Lung (tissue), 11 donors: ENCODE measurements at regions not wholly inside any gene's neighbourhood (a gene's known extent, or its start where the extent isn't known, plus 50 kb on each side); places are given as distances from the start of the nearest gene placed in this dataset.

Experiments
- ATAC-seq: fragments of 200-7000 bp; cut with Tn5 transposase; one replicate; pipeline ENCODE4 v1.9.1; 2020; ENCODE audit warnings: moderate number of reproducible peaks; ENCODE audit not compliant: insufficient read depth, low FRiP score
- DNase-seq, 3 donors: peaks; one replicate each; pipeline ENCODE4 v3.0.0-alpha.2; 2013 to 2017
- H3K27ac ChIP-seq, 2 donors: one replicate each; pipeline ENCODE4 v1.5.1; 2013; ENCODE audit warnings: mild to moderate bottlenecking in 2 of 2, moderate library complexity in 2 of 2, control low read depth in 1 of 2, inconsistent platforms in 1 of 2, low read depth in 1 of 2, low read length in 1 of 2
- H3K27me3 ChIP-seq, 3 donors: one replicate each; pipeline ENCODE4 v1.5.1; 2013; ENCODE audit warnings: low read length in 2 of 3; ENCODE audit not compliant: control insufficient read depth in 3 of 3, insufficient read depth in 3 of 3
- H3K36me3 ChIP-seq, 4 donors: one replicate each; pipeline ENCODE4 v1.5.1; 2013; ENCODE audit warnings: low read length in 4 of 4, mild to moderate bottlenecking in 1 of 4, moderate library complexity in 1 of 4; ENCODE audit not compliant: control insufficient read depth in 4 of 4, insufficient read depth in 4 of 4
- H3K4me1 ChIP-seq, 5 donors: one replicate each; pipeline ENCODE4 v1.5.1; 2013; ENCODE audit warnings: low read length in 5 of 5, mild to moderate bottlenecking in 2 of 5, moderate library complexity in 1 of 5; ENCODE audit not compliant: control insufficient read depth in 5 of 5, insufficient read depth in 5 of 5
- H3K4me3 ChIP-seq: one replicate; pipeline ENCODE4 v1.5.1; 2013; ENCODE audit warnings: mild to moderate bottlenecking, control low read depth, moderate library complexity
- H3K9ac ChIP-seq, 2 donors: one replicate each; pipeline ENCODE4 v1.5.1; 2013; ENCODE audit warnings: low read length in 2 of 2, control low read depth in 1 of 2; ENCODE audit not compliant: insufficient read depth in 1 of 2
- H3K9me3 ChIP-seq, 4 donors: one replicate each; pipeline ENCODE4 v1.5.1; 2013; ENCODE audit warnings: low read length in 3 of 4, mild to moderate bottlenecking in 1 of 4, moderate library complexity in 1 of 4; ENCODE audit not compliant: control insufficient read depth in 4 of 4, insufficient read depth in 3 of 4
- WGBS, 2 donors: extraction: QIAGEN DNeasy Blood & Tissue Kit; methylation state at CpG; one replicate each; pipeline ENCODE4 v1.1.7; 2013; 5-methylcytosine and 5-hydroxymethylcytosine counted together
- TF ChIP-seq, protein P1 (sequence below): IDR thresholded peaks from 2 replicates; pipeline ENCODE4 v1.5.1; 2012; ENCODE audit warnings: mild to moderate bottlenecking; ENCODE audit errors: control extremely low read depth, extremely low read depth
- donor health status: control.
- donor health status: control.
- donor health status: Bipolar disorder and iron deficiency.
- donor health status: healthy.
- donor health status: DM: yes; HTN: yes; CAD: no.

DNA sequence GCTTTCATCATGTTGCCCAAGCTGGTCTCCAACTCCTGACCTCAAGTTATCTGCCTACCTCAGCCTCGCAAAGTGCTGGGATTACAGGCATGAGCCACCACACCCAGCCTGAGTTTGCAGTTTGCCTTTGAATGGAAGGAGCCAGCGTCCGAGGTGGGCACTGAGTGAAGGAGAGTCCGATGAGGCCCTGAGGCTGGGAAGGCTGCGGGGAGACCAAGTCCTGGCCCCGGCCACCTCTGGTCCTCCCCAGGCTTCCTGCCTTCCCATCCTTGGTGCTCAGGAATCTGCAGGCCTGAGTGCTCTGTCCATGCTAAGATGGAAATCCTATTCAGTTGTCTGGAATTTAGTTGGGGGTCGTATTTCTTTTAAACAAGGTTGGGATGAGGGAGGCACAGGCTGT is 82.9 kb downstream of the SMIM21 start:
- WGBS, 2 donors = 79 to 80% methylated on average over 7 of the region's 7 CpGs
- no peaks in the 10 kb centered on the region for H3K27me3 ChIP-seq
- peaks cover 0 to 1% (median 0%) of the 10 kb centered on the region in 4 donors for H3K9me3 ChIP-seq
- ATAC-seq = no peak
- no peak overlapping the region for H3K9ac ChIP-seq
- no peak for DNase-seq
- H3K4me1 ChIP-seq = peaks cover 0 to 18% (median 0%) of the 10 kb centered on the region in 5 donors
- TF ChIP-seq, protein P1, sequence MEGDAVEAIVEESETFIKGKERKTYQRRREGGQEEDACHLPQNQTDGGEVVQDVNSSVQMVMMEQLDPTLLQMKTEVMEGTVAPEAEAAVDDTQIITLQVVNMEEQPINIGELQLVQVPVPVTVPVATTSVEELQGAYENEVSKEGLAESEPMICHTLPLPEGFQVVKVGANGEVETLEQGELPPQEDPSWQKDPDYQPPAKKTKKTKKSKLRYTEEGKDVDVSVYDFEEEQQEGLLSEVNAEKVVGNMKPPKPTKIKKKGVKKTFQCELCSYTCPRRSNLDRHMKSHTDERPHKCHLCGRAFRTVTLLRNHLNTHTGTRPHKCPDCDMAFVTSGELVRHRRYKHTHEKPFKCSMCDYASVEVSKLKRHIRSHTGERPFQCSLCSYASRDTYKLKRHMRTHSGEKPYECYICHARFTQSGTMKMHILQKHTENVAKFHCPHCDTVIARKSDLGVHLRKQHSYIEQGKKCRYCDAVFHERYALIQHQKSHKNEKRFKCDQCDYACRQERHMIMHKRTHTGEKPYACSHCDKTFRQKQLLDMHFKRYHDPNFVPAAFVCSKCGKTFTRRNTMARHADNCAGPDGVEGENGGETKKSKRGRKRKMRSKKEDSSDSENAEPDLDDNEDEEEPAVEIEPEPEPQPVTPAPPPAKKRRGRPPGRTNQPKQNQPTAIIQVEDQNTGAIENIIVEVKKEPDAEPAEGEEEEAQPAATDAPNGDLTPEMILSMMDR = no peak
- no peak overlapping the region for H3K27ac ChIP-seq
- no peaks in the 10 kb centered on the region for H3K36me3 ChIP-seq
- no peak overlapping the region for H3K4me3 ChIP-seq

DNA sequence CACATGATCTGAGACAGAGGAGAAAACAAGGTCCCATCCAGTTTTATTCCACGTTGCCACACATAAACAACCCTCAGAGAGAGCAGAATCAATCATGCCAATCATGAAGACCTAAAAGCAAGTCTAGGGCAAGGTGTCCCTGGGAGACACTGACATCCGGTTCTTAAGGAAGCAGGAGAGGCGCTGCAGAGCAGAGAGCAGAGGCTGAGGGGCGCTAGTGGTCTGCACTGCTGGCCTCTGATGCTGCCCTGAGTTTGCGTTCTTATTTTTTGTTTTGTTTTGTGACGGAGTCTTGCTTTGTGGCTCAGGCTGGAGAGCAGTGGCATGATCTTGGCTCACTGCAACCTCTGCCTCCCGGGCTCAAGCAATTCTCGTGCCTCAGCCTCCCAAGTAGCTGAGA is 83.3 kb downstream of the SMIM21 start:
- Histone ChIP-seq H3K4me3 (no peak overlapping the region), H3K27me3 (no peaks in the 10 kb centered on the region), H3K9me3 (peaks cover 0 to 1% (median 0%) of the 10 kb centered on the region in 4 donors), H3K4me1 (peaks cover 0 to 18% (median 0%) of the 10 kb centered on the region in 5 donors), H3K36me3 (no peaks in the 10 kb centered on the region), H3K9ac (no peak overlapping the region), H3K27ac (no peak overlapping the region)
- TF ChIP-seq, protein P1 = no peak
- ATAC-seq (no peak), DNase-seq (no peak)
- 85 to 90% methylated on average over 8 of the region's 8 CpGs for WGBS, 2 donors

DNA sequence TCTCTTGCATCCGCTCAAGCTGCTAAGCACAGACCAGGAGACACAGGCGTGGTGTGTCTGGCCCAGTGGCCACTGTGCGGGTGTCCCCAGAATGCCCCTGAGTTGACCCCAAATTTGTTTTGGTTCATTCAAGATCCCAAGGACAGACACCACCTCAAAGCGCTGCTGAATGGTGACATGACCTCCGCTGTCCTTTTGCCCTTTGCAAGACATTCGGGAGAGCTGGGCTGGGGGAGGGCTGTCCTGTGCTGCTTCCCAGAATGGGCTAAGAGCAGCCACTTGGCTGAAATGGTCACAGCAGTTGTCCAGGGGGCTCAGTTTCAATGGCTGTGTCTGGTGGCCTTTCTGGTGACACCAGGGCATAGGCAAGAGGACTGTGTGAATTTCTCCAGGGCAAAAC is 84.1 kb downstream of the SMIM21 start:
- Histone ChIP-seq H3K4me1 (peaks cover 0 to 18% (median 0%) of the 10 kb centered on the region in 5 donors), H3K9me3 (peaks cover 0 to 1% (median 0%) of the 10 kb centered on the region in 4 donors), H3K27ac (no peak overlapping the region), H3K36me3 (no peaks in the 10 kb centered on the region), H3K4me3 (no peak overlapping the region), H3K27me3 (no peaks in the 10 kb centered on the region), H3K9ac (no peak overlapping the region)
- ATAC-seq = no peak
- DNase-seq = no peak
- WGBS, 2 donors = 82 to 94% methylated on average over 6 of the region's 6 CpGs
- TF ChIP-seq, protein P1 = no peak

DNA sequence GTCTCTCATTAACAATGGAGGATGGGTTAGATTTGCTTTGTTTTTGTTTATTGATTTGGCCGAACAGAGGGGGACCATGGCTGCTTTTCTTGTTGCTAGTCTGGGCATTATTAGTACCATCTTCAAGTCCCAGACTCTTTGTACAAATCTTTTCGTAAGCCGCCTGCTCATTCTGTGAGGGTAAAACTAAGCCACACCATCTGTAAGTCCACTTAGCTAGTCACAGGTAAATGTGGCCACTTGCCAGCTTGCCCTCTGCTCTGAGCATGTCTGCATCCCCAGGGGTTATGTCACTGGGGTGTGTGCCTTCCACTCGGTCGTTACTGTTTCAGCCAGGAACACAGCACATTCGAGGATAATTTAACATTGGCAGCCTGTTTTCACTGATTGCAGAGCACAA is 85.6 kb downstream of the SMIM21 start:
- H3K4me3 ChIP-seq = no peak overlapping the region
- ATAC-seq (no peak), DNase-seq (no peak)
- H3K4me1 ChIP-seq = peaks cover 0 to 18% (median 0%) of the 10 kb centered on the region in 5 donors
- H3K27me3 ChIP-seq = no peaks in the 10 kb centered on the region
- H3K9me3 ChIP-seq = peaks cover 0 to 1% (median 0%) of the 10 kb centered on the region in 4 donors
- H3K9ac ChIP-seq = no peak overlapping the region
- TF ChIP-seq, protein P1 = no peak
- H3K36me3 ChIP-seq = no peaks in the 10 kb centered on the region
- WGBS, 2 donors = 75 to 87% methylated on average over 6 of the region's 6 CpGs
- H3K27ac ChIP-seq = no peak overlapping the region
